OCI-LY7 (cell line): ENCODE measurements at regions not wholly inside any gene's neighbourhood (a gene's known extent, or its start where the extent isn't known, plus 50 kb on each side); places are given as distances from the start of the nearest gene placed in this dataset.

Experiments used
- EZH2phosphoT487 ChIP-seq: fragments of 200-600 bp; sonication (generic); IDR thresholded peaks from 2 replicates; pipeline ENCODE4 v1.6.1; 2018; ENCODE audit warnings: low read depth, borderline replicate concordance, mild to moderate bottlenecking, mixed run types, antibody characterized with exemption, low read length, moderate library complexity, mixed read lengths
- TF ChIP-seq, protein P1 (sequence below): fragments of 200-600 bp; sonication (generic); conservative IDR thresholded peaks from 2 replicates; pipeline ENCODE4 v1.5.1; 2014; ENCODE audit warnings: mild to moderate bottlenecking, antibody characterized with exemption, low read length, moderate library complexity, mixed read lengths

DNA sequence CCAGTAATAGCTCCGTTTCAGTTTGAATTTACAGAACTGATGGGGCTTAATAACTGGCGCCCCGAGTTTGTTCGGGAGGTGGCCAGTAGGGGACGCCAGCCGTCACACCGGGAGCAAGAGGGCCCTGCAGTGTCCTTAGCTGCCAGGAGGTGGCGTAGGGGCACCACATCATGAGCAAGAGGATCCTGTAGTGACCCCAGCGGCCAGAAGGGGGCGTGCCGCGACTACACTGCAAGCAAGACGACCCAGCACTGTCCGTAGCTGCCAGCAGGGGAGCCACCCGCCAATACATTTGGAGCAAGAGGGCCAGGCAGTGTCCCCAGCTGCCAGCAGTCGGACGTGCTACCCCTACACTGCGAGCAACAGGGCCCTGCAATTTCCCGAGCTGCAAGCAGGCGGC is 663.7 kb upstream of the B3GAT1 start:
- TF ChIP-seq, protein P1, sequence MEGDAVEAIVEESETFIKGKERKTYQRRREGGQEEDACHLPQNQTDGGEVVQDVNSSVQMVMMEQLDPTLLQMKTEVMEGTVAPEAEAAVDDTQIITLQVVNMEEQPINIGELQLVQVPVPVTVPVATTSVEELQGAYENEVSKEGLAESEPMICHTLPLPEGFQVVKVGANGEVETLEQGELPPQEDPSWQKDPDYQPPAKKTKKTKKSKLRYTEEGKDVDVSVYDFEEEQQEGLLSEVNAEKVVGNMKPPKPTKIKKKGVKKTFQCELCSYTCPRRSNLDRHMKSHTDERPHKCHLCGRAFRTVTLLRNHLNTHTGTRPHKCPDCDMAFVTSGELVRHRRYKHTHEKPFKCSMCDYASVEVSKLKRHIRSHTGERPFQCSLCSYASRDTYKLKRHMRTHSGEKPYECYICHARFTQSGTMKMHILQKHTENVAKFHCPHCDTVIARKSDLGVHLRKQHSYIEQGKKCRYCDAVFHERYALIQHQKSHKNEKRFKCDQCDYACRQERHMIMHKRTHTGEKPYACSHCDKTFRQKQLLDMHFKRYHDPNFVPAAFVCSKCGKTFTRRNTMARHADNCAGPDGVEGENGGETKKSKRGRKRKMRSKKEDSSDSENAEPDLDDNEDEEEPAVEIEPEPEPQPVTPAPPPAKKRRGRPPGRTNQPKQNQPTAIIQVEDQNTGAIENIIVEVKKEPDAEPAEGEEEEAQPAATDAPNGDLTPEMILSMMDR, result peak; percentile 70
- no peak for TF ChIP-seq EZH2phosphoT487
